ENCODE measurements at regions not wholly inside any gene's neighbourhood (a gene's known extent, or its start where the extent isn't known, plus 50 kb on each side); places are given as distances from the start of the nearest gene placed in this dataset.

DNA sequence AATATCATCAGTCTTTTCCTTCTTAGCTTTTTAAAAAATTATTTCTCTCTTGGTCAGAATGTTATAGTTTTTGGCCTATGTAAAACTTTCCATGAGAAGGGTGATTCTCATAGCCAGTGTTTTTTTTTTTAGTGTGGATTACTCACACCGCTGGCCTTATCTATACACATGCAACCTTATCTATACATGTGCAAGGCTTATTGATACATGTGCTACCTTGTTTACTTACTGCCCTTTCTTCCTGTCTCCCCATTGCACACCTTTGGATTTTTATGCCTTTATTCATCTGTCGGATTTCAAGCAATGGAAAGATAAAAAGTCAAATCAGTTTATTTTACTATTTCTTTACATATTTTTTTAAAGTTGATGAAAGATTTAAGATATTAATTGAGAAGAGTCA lies 660.0 kb upstream of the FZD8 start:
- H3K36me3 ChIP-seq = no peaks in the 10 kb centered on the region
- H3K4me3 ChIP-seq = no peak overlapping the region
- no peaks in the 10 kb centered on the region for H3K9me3 ChIP-seq
- TF ChIP-seq, protein P1, sequence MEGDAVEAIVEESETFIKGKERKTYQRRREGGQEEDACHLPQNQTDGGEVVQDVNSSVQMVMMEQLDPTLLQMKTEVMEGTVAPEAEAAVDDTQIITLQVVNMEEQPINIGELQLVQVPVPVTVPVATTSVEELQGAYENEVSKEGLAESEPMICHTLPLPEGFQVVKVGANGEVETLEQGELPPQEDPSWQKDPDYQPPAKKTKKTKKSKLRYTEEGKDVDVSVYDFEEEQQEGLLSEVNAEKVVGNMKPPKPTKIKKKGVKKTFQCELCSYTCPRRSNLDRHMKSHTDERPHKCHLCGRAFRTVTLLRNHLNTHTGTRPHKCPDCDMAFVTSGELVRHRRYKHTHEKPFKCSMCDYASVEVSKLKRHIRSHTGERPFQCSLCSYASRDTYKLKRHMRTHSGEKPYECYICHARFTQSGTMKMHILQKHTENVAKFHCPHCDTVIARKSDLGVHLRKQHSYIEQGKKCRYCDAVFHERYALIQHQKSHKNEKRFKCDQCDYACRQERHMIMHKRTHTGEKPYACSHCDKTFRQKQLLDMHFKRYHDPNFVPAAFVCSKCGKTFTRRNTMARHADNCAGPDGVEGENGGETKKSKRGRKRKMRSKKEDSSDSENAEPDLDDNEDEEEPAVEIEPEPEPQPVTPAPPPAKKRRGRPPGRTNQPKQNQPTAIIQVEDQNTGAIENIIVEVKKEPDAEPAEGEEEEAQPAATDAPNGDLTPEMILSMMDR (IDR thresholded peaks at IDR 0.05) = no peak
- no peaks in the 10 kb centered on the region for H3K27me3 ChIP-seq
- H3K27ac ChIP-seq = no peak overlapping the region
- DNase-seq (ENCODE audit: low spot score) = no peak
- no peaks in the 10 kb centered on the region for H3K4me1 ChIP-seq

GRCh38 chr10:36301539-36301938 lies 659.4 kb upstream of the FZD8 start:
- Histone ChIP-seq H3K36me3 (no peaks in the 10 kb centered on the region), H3K27ac (no peak overlapping the region), H3K4me1 (no peaks in the 10 kb centered on the region), H3K27me3 (no peaks in the 10 kb centered on the region), H3K4me3 (no peak overlapping the region), H3K9me3 (no peaks in the 10 kb centered on the region)
- TF ChIP-seq, protein P1 (IDR thresholded peaks at IDR 0.05) = no peak
- no peak for DNase-seq (ENCODE audit: low spot score)

- Histone ChIP-seq H3K27ac (no peak overlapping the region), H3K9me3 (no peaks in the 10 kb centered on the region), H3K36me3 (no peaks in the 10 kb centered on the region), H3K4me1 (no peaks in the 10 kb centered on the region), H3K27me3 (no peaks in the 10 kb centered on the region), H3K4me3 (no peak overlapping the region)
- no peak for DNase-seq (ENCODE audit: low spot score)
- TF ChIP-seq, protein P1 (IDR thresholded peaks at IDR 0.05) = no peak
Measured at GRCh38 chr10:36301139-36301538, 659.0 kb upstream of the FZD8 start.

GRCh38 chr10:36283827-36284226 lies 641.7 kb upstream of the FZD8 start:
- no peak overlapping the region for H3K4me3 ChIP-seq
- no peaks in the 10 kb centered on the region for H3K4me1 ChIP-seq
- TF ChIP-seq, protein P1 (IDR thresholded peaks at IDR 0.05) = no peak
- H3K9me3 ChIP-seq = peaks cover 0 to 24% of the 10 kb centered on the region in 2 donors
- H3K27ac ChIP-seq = no peak overlapping the region
- H3K36me3 ChIP-seq = no peaks in the 10 kb centered on the region
- no peak for DNase-seq (ENCODE audit: low spot score)
- H3K27me3 ChIP-seq = no peaks in the 10 kb centered on the region

DNA sequence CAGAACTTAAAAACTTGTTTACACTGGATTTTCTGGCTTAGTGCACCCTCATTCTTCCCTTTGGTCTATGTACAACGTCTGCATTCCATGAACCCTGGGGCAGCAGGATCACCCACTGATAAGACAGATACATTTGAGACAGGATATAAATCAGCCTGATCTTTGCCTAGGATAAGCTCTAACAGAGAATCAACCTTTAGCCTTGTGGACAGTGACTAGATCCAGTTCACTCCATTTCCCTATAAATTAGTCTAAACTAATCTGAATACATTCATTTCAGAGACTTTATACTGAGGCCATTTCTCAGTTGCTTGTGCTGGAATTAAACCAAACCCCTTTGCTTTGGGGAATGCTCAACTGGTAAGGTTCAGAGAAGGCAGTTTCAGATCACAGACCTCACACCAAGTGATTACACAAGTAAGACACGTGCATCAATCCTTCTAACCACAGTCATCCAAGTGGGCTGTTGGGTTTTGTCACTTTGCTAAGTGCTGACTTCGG lies 639.8 kb upstream of the FZD8 start:
- H3K27ac ChIP-seq = no peak overlapping the region
- no peaks in the 10 kb centered on the region for H3K36me3 ChIP-seq
- TF ChIP-seq, protein P1 (IDR thresholded peaks at IDR 0.05) = no peak
- peaks cover 0 to 15% of the 10 kb centered on the region in 2 donors for H3K9me3 ChIP-seq
- no peak overlapping the region for H3K4me3 ChIP-seq
- DNase-seq (ENCODE audit: low spot score) = no peak
- H3K27me3 ChIP-seq = no peaks in the 10 kb centered on the region
- H3K4me1 ChIP-seq = no peaks in the 10 kb centered on the region

DNA sequence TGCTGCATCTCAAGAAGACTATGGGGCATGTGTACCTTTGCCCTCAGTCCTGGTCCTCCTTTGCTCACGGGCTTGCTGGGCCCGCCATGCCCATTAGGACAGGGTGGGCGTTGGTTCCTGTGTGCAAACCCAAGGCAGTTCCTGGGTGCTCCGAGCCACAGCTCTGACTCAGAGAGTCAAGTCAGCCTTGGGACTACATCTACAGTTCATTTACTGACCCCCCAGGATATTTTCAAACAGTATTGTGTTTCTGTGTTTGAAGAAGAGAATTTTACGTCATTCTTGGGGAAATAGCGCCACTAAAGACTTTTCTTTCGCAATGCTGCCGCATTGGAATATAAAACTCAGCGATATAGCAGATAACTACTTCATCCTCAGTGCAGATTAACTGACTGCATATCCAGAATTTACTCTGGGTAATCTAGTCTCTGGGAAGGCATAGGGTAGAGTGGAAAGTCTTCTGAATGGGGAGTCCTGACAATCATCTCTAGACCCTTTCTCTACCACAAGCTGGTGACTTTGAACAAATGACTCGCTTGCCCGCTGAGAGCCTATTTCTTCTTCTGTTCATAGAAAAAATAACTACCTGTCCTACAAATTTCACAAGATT lies 638.9 kb upstream of the FZD8 start:
- no peaks in the 10 kb centered on the region for H3K4me1 ChIP-seq
- peaks cover 0 to 6% of the 10 kb centered on the region in 2 donors for H3K9me3 ChIP-seq
- no peaks in the 10 kb centered on the region for H3K36me3 ChIP-seq
- no peak overlapping the region for H3K4me3 ChIP-seq
- TF ChIP-seq, protein P1 (IDR thresholded peaks at IDR 0.05) = no peak
- H3K27ac ChIP-seq = no peak overlapping the region
- no peak for DNase-seq (ENCODE audit: low spot score)
- no peaks in the 10 kb centered on the region for H3K27me3 ChIP-seq

Data from right atrium auricular region (tissue), 2 donors.